ENCODE measurements at regions not wholly inside any gene's neighbourhood (a gene's known extent, or its start where the extent isn't known, plus 50 kb on each side); places are given as distances from the start of the nearest gene placed in this dataset.

- DNase-seq (ENCODE audit: low read depth in 2 of 2) = no peak
These were observed 72.5 kb upstream of the ZBED5 start for GRCh38 chr11:10930224-10930971.

GRCh38 chr11:10927538-10927937 is 69.7 kb upstream of the ZBED5 start:
- no peak for DNase-seq (ENCODE audit: low read depth in 2 of 2)

- DNase-seq (ENCODE audit: low read depth in 2 of 2) = no peak
These were observed 69.0 kb upstream of the ZBED5 start for GRCh38 chr11:10926801-10927211.

GRCh38 chr11:10925149-10925926 is 67.5 kb upstream of the ZBED5 start:
- no peak for DNase-seq (ENCODE audit: low read depth in 2 of 2)

- no peak for DNase-seq (ENCODE audit: low read depth in 2 of 2)
These were observed 66.0 kb upstream of the ZBED5 start for GRCh38 chr11:10923882-10924281.

- no peak for DNase-seq (ENCODE audit: low read depth in 2 of 2)
These were observed 65.0 kb upstream of the ZBED5 start for GRCh38 chr11:10922892-10923291.

- DNase-seq (ENCODE audit: low read depth in 2 of 2) = no peak
These were observed 63.0 kb upstream of the ZBED5 start for GRCh38 chr11:10920875-10921274.

- no peak for DNase-seq (ENCODE audit: low read depth in 2 of 2)
These were observed 62.4 kb upstream of the ZBED5 start for GRCh38 chr11:10920205-10920604.

GRCh38 chr11:10918698-10919097 is 60.8 kb upstream of the ZBED5 start:
- no peak for DNase-seq (ENCODE audit: low read depth in 2 of 2)

- DNase-seq (ENCODE audit: low read depth in 2 of 2) = no peak
These were observed 60.4 kb upstream of the ZBED5 start for GRCh38 chr11:10918275-10918674.

- DNase-seq (ENCODE audit: low read depth in 2 of 2) = no peak
These were observed 59.9 kb upstream of the ZBED5 start for GRCh38 chr11:10917802-10918201.

- DNase-seq (ENCODE audit: low read depth in 2 of 2) = no peak
These were observed 58.8 kb upstream of the ZBED5 start for GRCh38 chr11:10916665-10917064.

- no peak for DNase-seq (ENCODE audit: low read depth in 2 of 2)
These were observed 56.2 kb upstream of the ZBED5 start for GRCh38 chr11:10914050-10914449.

GRCh38 chr11:10913075-10913474 is 55.2 kb upstream of the ZBED5 start:
- DNase-seq (ENCODE audit: low read depth in 2 of 2) = no peak

- DNase-seq (ENCODE audit: low read depth in 2 of 2) = no peak
These were observed 54.1 kb upstream of the ZBED5 start for GRCh38 chr11:10911907-10912306.

- DNase-seq (ENCODE audit: low read depth in 2 of 2) = no peak
These were observed 51.5 kb upstream of the ZBED5 start for GRCh38 chr11:10909141-10909883.

- DNase-seq (ENCODE audit: low read depth in 2 of 2) = no peak
These were observed 50.5 kb upstream of the ZBED5 start for GRCh38 chr11:10908215-10908951.

Measured in stimulated activated CD4-positive, alpha-beta T cell treated with anti-CD3 and anti-CD28 coated beads, Interleukin-1b, Interleukin-23, amount 100 ng/mL, for 4 hours (primary cell).